ENCODE measurements at regions not wholly inside any gene's neighbourhood (a gene's known extent, or its start where the extent isn't known, plus 50 kb on each side); places are given as distances from the start of the nearest gene placed in this dataset.

GRCh38 chr16:75928295-75928694, 202.0 kb upstream of the CPHXL start:
- no peak overlapping the region for H3K4me3 ChIP-seq
- intact Hi-C loops (cut with DNase I) = no loop called here
- no peaks in the 10 kb centered on the region for H3K4me1 ChIP-seq
- H3K27ac ChIP-seq = no peak overlapping the region
- no peak for DNase-seq (ENCODE audit: extremely low spot score in 2 of 2)
- no peaks in the 10 kb centered on the region for H3K9me3 ChIP-seq
- TF ChIP-seq POLR2AphosphoS5 (IDR thresholded peaks at IDR 0.05; ENCODE audit: insufficient read depth in 1 of 2, low read depth in 1 of 2) = no peak
- H3K36me3 ChIP-seq = no peaks in the 10 kb centered on the region
- H3K27me3 ChIP-seq = no peaks in the 10 kb centered on the region

GRCh38 chr16:75929046-75929445, 202.8 kb upstream of the CPHXL start:
- intact Hi-C loops (cut with DNase I) = no loop called here
- Histone ChIP-seq H3K27me3 (no peaks in the 10 kb centered on the region), H3K36me3 (no peaks in the 10 kb centered on the region), H3K4me3 (no peak overlapping the region), H3K9me3 (no peaks in the 10 kb centered on the region), H3K4me1 (no peaks in the 10 kb centered on the region), H3K27ac (no peak overlapping the region)
- DNase-seq (ENCODE audit: extremely low spot score in 2 of 2) = no peak
- TF ChIP-seq CTCF (IDR thresholded peaks at IDR 0.05) (no peak), POLR2A (IDR thresholded peaks at IDR 0.05) (no peak), POLR2AphosphoS5 (IDR thresholded peaks at IDR 0.05; ENCODE audit: insufficient read depth in 1 of 2, low read depth in 1 of 2) (no peak)

GRCh38 chr16:75931043-75931442, 204.8 kb upstream of the CPHXL start:
- Histone ChIP-seq H3K4me1 (no peaks in the 10 kb centered on the region), H3K4me3 (no peak overlapping the region), H3K27ac (no peak overlapping the region), H3K27me3 (no peaks in the 10 kb centered on the region), H3K36me3 (no peaks in the 10 kb centered on the region), H3K9me3 (no peaks in the 10 kb centered on the region)
- no peak for DNase-seq (ENCODE audit: extremely low spot score in 2 of 2)
- TF ChIP-seq CTCF (IDR thresholded peaks at IDR 0.05) (no peak), POLR2A (IDR thresholded peaks at IDR 0.05) (no peak), POLR2AphosphoS5 (IDR thresholded peaks at IDR 0.05; ENCODE audit: insufficient read depth in 1 of 2, low read depth in 1 of 2) (no peak)
- intact Hi-C loops (cut with DNase I) = no loop called here

- no peaks in the 10 kb centered on the region for H3K9me3 ChIP-seq
- TF ChIP-seq CTCF (IDR thresholded peaks at IDR 0.05) (no peak), POLR2AphosphoS5 (IDR thresholded peaks at IDR 0.05; ENCODE audit: insufficient read depth in 1 of 2, low read depth in 1 of 2) (no peak), POLR2A (IDR thresholded peaks at IDR 0.05) (no peak)
- H3K27me3 ChIP-seq = no peaks in the 10 kb centered on the region
- H3K27ac ChIP-seq = no peak overlapping the region
- H3K36me3 ChIP-seq = no peaks in the 10 kb centered on the region
- no peak for DNase-seq (ENCODE audit: extremely low spot score in 2 of 2)
- no peak overlapping the region for H3K4me3 ChIP-seq
- intact Hi-C loops (cut with DNase I) = no loop called here
- H3K4me1 ChIP-seq = no peaks in the 10 kb centered on the region
Measured at GRCh38 chr16:75931970-75932369, 205.7 kb upstream of the CPHXL start.

DNA sequence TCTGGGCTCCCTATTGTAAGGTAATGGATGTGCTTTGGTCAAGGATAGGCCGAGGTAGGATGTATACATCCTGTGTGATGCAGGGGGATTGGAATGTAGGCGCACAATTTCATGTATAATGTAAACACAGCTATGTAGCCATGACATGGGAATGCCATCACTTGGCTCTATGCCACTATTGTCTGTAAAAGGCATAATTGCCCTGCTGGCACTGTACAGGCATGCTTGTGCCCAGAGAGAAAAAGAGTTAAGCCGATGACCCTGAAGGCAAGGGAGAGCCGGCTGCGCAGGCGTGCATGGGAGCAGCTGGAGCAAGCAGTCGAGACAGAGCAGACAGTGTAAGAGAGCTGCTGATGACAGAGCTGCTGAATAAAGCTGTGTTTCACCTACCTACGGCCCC, 212.5 kb upstream of the CPHXL start:
- TF ChIP-seq CTCF (IDR thresholded peaks at IDR 0.05) (no peak), POLR2AphosphoS5 (IDR thresholded peaks at IDR 0.05; ENCODE audit: insufficient read depth in 1 of 2, low read depth in 1 of 2) (no peak), POLR2A (IDR thresholded peaks at IDR 0.05) (no peak)
- no peaks in the 10 kb centered on the region for H3K36me3 ChIP-seq
- no peaks in the 10 kb centered on the region for H3K27me3 ChIP-seq
- intact Hi-C loops (cut with DNase I) = no loop called here
- H3K4me3 ChIP-seq = no peak overlapping the region
- DNase-seq (ENCODE audit: extremely low spot score in 2 of 2) = no peak
- H3K27ac ChIP-seq = no peak overlapping the region
- H3K4me1 ChIP-seq = no peaks in the 10 kb centered on the region
- H3K9me3 ChIP-seq = no peaks in the 10 kb centered on the region

DNA sequence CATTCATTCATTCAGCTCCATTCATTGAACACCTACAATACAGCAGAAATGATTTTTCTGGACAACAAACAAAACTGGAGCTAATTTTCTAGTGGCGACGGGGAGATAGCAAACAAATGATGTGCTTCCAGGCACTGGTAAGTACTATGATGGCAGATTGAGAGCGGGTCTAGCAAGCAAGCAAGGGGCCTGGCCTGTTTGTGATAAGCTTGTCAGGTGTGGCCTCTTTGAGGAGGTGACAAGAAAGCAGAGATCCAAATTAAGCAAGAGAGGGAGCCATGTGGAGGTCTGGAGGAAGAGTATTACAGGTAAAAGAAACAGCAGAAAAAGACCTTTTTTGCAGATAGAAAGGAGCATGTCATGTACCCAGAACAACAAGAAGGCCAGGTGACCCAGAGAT, 216.1 kb upstream of the CPHXL start:
- intact Hi-C loops (cut with DNase I) = no loop called here
- Histone ChIP-seq H3K4me3 (no peak overlapping the region), H3K27me3 (no peaks in the 10 kb centered on the region), H3K27ac (no peak overlapping the region), H3K9me3 (no peaks in the 10 kb centered on the region), H3K4me1 (no peaks in the 10 kb centered on the region), H3K36me3 (no peaks in the 10 kb centered on the region)
- no peak for DNase-seq (ENCODE audit: extremely low spot score in 2 of 2)
- TF ChIP-seq POLR2AphosphoS5 (IDR thresholded peaks at IDR 0.05; ENCODE audit: insufficient read depth in 1 of 2, low read depth in 1 of 2) (no peak), POLR2A (IDR thresholded peaks at IDR 0.05) (no peak)
